SK-N-MC (cell line): ENCODE measurements at regions not wholly inside any gene's neighbourhood (a gene's known extent, or its start where the extent isn't known, plus 50 kb on each side); places are given as distances from the start of the nearest gene placed in this dataset.

Source experiments
- DNase-seq: peaks from one replicate; pipeline ENCODE4 v3.0.0-alpha.2; 2011; ENCODE audit warnings: low read depth, low spot score
- H3K27ac ChIP-seq: fragments of 200-600 bp; sonication (generic); 2 replicates; pipeline ENCODE4 v1.5.1; 2016; ENCODE audit warnings: mixed run types
- H3K36me3 ChIP-seq: fragments of 200-600 bp; sonication (generic); 2 replicates; pipeline ENCODE4 v1.6.1; 2017; ENCODE audit warnings: antibody characterized with exemption, low read length, mixed read lengths; ENCODE audit not compliant: insufficient read depth
- H3K4me3 ChIP-seq: fragments of 200-600 bp; sonication (generic); 2 replicates; pipeline ENCODE4 v1.5.1; 2016
- H3K9ac ChIP-seq: fragments of 200-600 bp; sonication (generic); 2 replicates; pipeline ENCODE4 v1.8.0; 2017; ENCODE audit warnings: mixed run types, mixed read lengths; ENCODE audit not compliant: insufficient read length
- H3K9me3 ChIP-seq: fragments of 200-600 bp; sonication (generic); 2 replicates; pipeline ENCODE4 v1.6.1; 2017; ENCODE audit warnings: low read depth, mild to moderate bottlenecking, antibody characterized with exemption, low read length, moderate library complexity, mixed read lengths
- EZH2 ChIP-seq: fragments of 200-600 bp; sonication (generic); IDR thresholded peaks from one replicate; pipeline ENCODE4 v1.6.1; 2017; ENCODE audit warnings: antibody characterized with exemption
- FOXP2 ChIP-seq: optimal IDR thresholded peaks from 2 replicates; pipeline ENCODE3; 2011; ENCODE audit warnings: mild to moderate bottlenecking, moderate library complexity; ENCODE audit not compliant: insufficient read depth; ENCODE audit errors: extremely low read length, control extremely low read depth
- POLR2AphosphoS5 ChIP-seq: IDR thresholded peaks from 2 replicates; pipeline ENCODE4 v1.6.1; 2012; ENCODE audit warnings: mild to moderate bottlenecking, low read depth, low read length, borderline replicate concordance

DNA sequence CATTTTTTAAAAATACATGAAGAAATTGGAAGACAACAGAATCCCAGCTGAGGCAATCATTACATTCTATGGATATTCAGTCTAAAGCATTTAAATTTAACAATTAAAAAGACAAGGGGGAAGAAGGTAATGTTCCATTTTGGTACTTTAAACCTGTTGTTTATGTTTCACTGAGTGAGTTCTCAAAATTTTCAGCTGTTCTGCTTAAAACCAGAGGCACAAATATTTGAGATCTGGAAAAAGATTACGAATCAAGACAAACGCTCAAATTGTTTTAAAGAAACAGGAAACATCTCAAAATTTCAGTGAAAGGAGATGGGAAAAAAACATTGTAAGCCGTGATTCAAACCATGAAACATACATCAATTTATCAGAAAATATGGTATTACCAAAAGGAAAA lies 656.2 kb upstream of the CHAC2 start:
- DNase-seq: no peak
- H3K9ac ChIP-seq: no peak overlapping the region
- no peak overlapping the region for H3K27ac ChIP-seq

GRCh38 chr2:53111004-53111403 lies 656.6 kb upstream of the CHAC2 start:
- DNase-seq: no peak
- Histone ChIP-seq H3K36me3 (no peaks in the 10 kb centered on the region), H3K9me3 (no peaks in the 10 kb centered on the region), H3K9ac (no peak overlapping the region), H3K27ac (no peak overlapping the region), H3K4me3 (no peak overlapping the region)
- TF ChIP-seq POLR2AphosphoS5: no peak
- TF ChIP-seq EZH2: no peak
- TF ChIP-seq FOXP2: no peak

More for the DNA sequence above, 656.2 kb upstream of the CHAC2 start:
- Histone ChIP-seq H3K36me3 (no peaks in the 10 kb centered on the region), H3K9me3 (no peaks in the 10 kb centered on the region), H3K4me3 (no peak overlapping the region)
- no peak for TF ChIP-seq EZH2
- TF ChIP-seq FOXP2: no peak
- TF ChIP-seq POLR2AphosphoS5: no peak

DNA sequence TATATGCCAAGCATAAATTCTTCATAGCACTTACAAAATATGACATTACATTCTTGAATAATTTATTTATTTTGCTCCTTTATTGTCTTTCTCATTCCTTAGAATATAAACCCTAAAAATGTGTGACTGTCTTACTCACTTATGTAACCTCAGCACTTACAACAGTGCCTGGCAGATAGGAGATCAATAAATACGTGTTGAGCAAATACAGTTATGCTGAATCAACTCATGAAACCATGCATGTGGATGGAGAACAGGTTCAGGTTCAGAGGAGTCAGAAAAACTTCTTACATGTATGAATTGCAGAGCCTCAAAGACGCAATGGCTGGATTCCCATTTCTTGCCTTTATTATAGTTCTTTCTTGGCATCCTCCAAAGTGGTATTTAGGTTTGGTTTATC lies 659.4 kb upstream of the CHAC2 start:
- DNase-seq: no peak
- TF ChIP-seq POLR2AphosphoS5 (no peak), FOXP2 (no peak), EZH2 (no peak)
- Histone ChIP-seq H3K36me3 (no peaks in the 10 kb centered on the region), H3K4me3 (no peak overlapping the region), H3K27ac (no peak overlapping the region), H3K9me3 (no peaks in the 10 kb centered on the region), H3K9ac (no peak overlapping the region)

DNA sequence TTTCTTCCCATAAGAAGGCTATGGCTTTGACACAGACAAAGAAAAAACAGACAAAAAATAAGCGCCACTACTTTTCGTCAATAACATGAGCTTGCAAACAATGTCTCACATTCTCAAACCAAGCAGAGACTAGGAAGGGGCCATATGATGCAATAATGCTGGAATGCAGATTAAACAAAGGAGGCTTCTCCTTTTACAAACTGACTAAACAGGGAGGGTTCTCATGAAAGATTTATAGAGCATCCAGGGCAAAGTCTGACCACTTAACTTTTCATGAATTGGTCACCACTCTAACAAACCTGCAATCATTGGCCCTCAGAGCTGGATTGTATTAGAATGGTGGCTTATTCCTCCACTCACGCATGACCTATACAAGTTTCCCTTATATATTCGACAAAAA lies 663.3 kb upstream of the CHAC2 start:
- TF ChIP-seq POLR2AphosphoS5: no peak
- no peak for TF ChIP-seq FOXP2
- no peak for TF ChIP-seq EZH2
- H3K4me3 ChIP-seq: no peak overlapping the region
- DNase-seq: no peak
- no peaks in the 10 kb centered on the region for H3K9me3 ChIP-seq
- no peaks in the 10 kb centered on the region for H3K36me3 ChIP-seq
- H3K9ac ChIP-seq: no peak overlapping the region
- H3K27ac ChIP-seq: no peak overlapping the region

DNA sequence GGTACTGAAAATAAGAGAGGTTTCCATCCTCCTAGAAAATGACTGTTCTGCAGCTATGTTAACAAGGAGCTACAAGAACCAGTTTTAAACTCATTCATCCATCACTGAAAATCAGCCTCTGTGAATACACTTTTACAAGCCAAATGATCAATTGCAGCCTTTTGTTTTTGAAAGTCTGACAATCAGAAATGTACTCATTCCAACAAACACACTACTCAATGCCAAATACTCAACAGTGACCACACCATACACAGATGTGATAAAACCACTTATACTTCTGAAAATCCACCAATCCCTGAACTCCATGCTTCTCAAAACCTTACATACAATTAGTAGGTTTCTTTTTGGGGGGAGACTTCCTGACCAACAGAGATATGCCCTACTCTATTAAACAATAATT lies 663.9 kb upstream of the CHAC2 start:
- no peak for DNase-seq
- H3K4me3 ChIP-seq: no peak overlapping the region
- H3K9me3 ChIP-seq: no peaks in the 10 kb centered on the region
- no peaks in the 10 kb centered on the region for H3K36me3 ChIP-seq
- no peak overlapping the region for H3K9ac ChIP-seq
- TF ChIP-seq FOXP2 (no peak), EZH2 (no peak), POLR2AphosphoS5 (no peak)
- H3K27ac ChIP-seq: no peak overlapping the region

- Histone ChIP-seq H3K9ac (no peak overlapping the region), H3K4me3 (no peak overlapping the region), H3K36me3 (no peaks in the 10 kb centered on the region), H3K27ac (no peak overlapping the region), H3K9me3 (no peaks in the 10 kb centered on the region)
- no peak for DNase-seq
- TF ChIP-seq POLR2AphosphoS5: no peak
- no peak for TF ChIP-seq FOXP2
Observed at GRCh38 chr2:53098696-53099078, 668.9 kb upstream of the CHAC2 start.

GRCh38 chr2:53096351-53096750 lies 671.3 kb upstream of the CHAC2 start:
- Histone ChIP-seq H3K36me3 (no peaks in the 10 kb centered on the region), H3K27ac (no peak overlapping the region), H3K4me3 (no peak overlapping the region), H3K9me3 (no peaks in the 10 kb centered on the region), H3K9ac (no peak overlapping the region)
- TF ChIP-seq EZH2 (no peak), POLR2AphosphoS5 (no peak), FOXP2 (no peak)
- DNase-seq: no peak

GRCh38 chr2:53095664-53096063 lies 671.9 kb upstream of the CHAC2 start:
- no peak for DNase-seq
- H3K9ac ChIP-seq: no peak overlapping the region
- TF ChIP-seq EZH2 (no peak), POLR2AphosphoS5 (no peak), FOXP2 (no peak)

GRCh38 chr2:53095227-53095626 lies 672.4 kb upstream of the CHAC2 start:
- H3K36me3 ChIP-seq: no peaks in the 10 kb centered on the region
- no peak overlapping the region for H3K27ac ChIP-seq
- H3K4me3 ChIP-seq: no peak overlapping the region
- DNase-seq: no peak
- H3K9me3 ChIP-seq: no peaks in the 10 kb centered on the region
- no peak for TF ChIP-seq FOXP2
- TF ChIP-seq POLR2AphosphoS5: no peak
- TF ChIP-seq EZH2: no peak
- no peak overlapping the region for H3K9ac ChIP-seq

More at GRCh38 chr2:53095664-53096063, 671.9 kb upstream of the CHAC2 start:
- H3K4me3 ChIP-seq: no peak overlapping the region
- H3K36me3 ChIP-seq: no peaks in the 10 kb centered on the region
- H3K27ac ChIP-seq: no peak overlapping the region
- H3K9me3 ChIP-seq: no peaks in the 10 kb centered on the region

GRCh38 chr2:53093355-53093754 lies 674.2 kb upstream of the CHAC2 start:
- Histone ChIP-seq H3K9me3 (no peaks in the 10 kb centered on the region), H3K27ac (no peak overlapping the region), H3K36me3 (no peaks in the 10 kb centered on the region), H3K9ac (no peak overlapping the region), H3K4me3 (no peak overlapping the region)
- TF ChIP-seq EZH2 (no peak), POLR2AphosphoS5 (no peak), FOXP2 (no peak)
- DNase-seq: no peak
